Calu3 (cell line): ENCODE measurements at regions not wholly inside any gene's neighbourhood (a gene's known extent, or its start where the extent isn't known, plus 50 kb on each side); places are given as distances from the start of the nearest gene placed in this dataset.
"Not testable (repeated sequence)": the region's sequence is repeated elsewhere in the genome, so short reads cannot be mapped to it uniquely, and the experiment has no call there.

Experiments
- BruUV-seq: library from RNA; stranded (reverse); fragments of 400-500 nt; replicated peaks from 2 replicates; lab custom pipeline; 2021; lab: Mats Ljungman, UMichigan
- CTCF ChIA-PET: fragments of 300-600 bp; sonication (Branson Sonifier 250); formaldehyde crosslinking; loops from one replicate; lab custom pipeline; 2022; ENCODE audit warnings: antibody characterized with exemption; lab: Charles Lee
- DNase-seq: peaks from one replicate; pipeline ENCODE4 v3.0.0; 2022
- H3K27ac Mint-ChIP-seq: one replicate; pipeline ENCODE4 v1.8.0; 2022; ENCODE audit warnings: mixed read lengths; ENCODE audit not compliant: unreplicated experiment
- H3K27me3 Mint-ChIP-seq: one replicate; pipeline ENCODE4 v1.8.0; 2022; ENCODE audit warnings: mixed read lengths; ENCODE audit not compliant: unreplicated experiment
- H3K36me3 Mint-ChIP-seq: one replicate; pipeline ENCODE4 v1.8.0; 2022; ENCODE audit warnings: mild to moderate bottlenecking, moderate library complexity, mixed read lengths; ENCODE audit not compliant: insufficient read depth, unreplicated experiment
- H3K4me1 Mint-ChIP-seq: one replicate; pipeline ENCODE4 v1.8.0; 2022; ENCODE audit warnings: mild to moderate bottlenecking, low read depth, mixed read lengths; ENCODE audit not compliant: unreplicated experiment
- H3K4me3 Mint-ChIP-seq: one replicate; pipeline ENCODE4 v1.8.0; 2022; ENCODE audit warnings: mild to moderate bottlenecking, low read depth, moderate library complexity, mixed read lengths; ENCODE audit not compliant: unreplicated experiment
- H3K9me3 Mint-ChIP-seq: one replicate; pipeline ENCODE4 v1.8.0; 2022; ENCODE audit warnings: low read depth, mixed read lengths; ENCODE audit not compliant: unreplicated experiment
- intact Hi-C: fragments of 100-400 bp; cut with micrococcal nuclease; formaldehyde crosslinking; loops from one replicate; pipeline ENCODE4 v1.10.0; 2022; ENCODE audit not compliant: unreplicated experiment
- TF ChIP-seq, protein P1 (sequence below): fragments of 200-600 bp; IDR thresholded peaks from one replicate; pipeline ENCODE4 v1.8.0; 2022; ENCODE audit warnings: antibody characterized with exemption; ENCODE audit not compliant: unreplicated experiment

DNA sequence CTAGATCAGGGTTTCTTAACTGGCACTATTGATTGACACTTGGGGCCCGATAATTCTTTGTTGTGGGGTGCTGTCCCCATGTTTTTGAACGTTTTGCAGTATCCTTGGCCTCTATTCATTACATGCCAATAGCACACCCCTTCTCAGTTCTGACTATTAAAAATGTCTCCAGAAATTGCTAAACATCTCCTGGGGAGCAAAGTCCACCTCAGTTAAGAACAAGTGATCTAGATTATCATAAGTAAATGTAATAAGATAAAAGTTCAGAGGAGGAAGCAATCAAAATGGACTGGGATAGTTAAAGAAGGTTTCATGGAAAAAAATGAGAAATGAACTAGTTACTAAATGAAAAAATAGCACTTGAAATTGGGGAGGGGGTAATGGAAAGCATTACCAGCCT is 98.1 kb upstream of the MIR17HG start:
- intact Hi-C loops, result loop anchor here (2.0 to 10.0 kb wide), 3 partner anchors 87 to 172 kb away; no protein-coding TSS in a partner anchor
- Mint-ChIP-seq H3K36me3 (peaks cover 4% of the 10 kb centered on the region), H3K9me3 (no peaks in the 10 kb centered on the region), H3K27ac (no peak overlapping the region), H3K27me3 (no peaks in the 10 kb centered on the region), H3K4me3 (no peak overlapping the region), H3K4me1 (no peaks in the 10 kb centered on the region)
- CTCF ChIA-PET, result no interaction called here
- no peak for DNase-seq
- no TSS peak for BruUV-seq
- TF ChIP-seq, protein P1, sequence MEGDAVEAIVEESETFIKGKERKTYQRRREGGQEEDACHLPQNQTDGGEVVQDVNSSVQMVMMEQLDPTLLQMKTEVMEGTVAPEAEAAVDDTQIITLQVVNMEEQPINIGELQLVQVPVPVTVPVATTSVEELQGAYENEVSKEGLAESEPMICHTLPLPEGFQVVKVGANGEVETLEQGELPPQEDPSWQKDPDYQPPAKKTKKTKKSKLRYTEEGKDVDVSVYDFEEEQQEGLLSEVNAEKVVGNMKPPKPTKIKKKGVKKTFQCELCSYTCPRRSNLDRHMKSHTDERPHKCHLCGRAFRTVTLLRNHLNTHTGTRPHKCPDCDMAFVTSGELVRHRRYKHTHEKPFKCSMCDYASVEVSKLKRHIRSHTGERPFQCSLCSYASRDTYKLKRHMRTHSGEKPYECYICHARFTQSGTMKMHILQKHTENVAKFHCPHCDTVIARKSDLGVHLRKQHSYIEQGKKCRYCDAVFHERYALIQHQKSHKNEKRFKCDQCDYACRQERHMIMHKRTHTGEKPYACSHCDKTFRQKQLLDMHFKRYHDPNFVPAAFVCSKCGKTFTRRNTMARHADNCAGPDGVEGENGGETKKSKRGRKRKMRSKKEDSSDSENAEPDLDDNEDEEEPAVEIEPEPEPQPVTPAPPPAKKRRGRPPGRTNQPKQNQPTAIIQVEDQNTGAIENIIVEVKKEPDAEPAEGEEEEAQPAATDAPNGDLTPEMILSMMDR, result no peak

DNA sequence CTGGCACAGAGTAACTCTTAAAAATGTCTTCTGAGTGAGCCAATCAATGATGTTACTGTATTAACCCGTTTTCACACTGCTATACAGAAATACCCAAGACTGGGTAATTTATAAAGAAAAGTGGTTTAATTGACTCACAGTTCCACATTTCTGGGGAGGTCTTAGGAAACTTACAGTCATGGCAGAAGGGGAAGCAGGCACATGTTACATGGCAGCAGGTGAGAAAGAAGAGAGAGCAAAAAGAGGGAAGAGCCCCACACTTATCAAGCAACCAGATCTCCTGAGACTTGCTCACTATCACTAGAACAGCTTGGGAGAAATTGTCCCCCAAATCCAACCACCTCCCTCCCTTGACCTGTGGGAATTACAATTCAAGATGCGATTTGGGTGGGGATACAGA is 97.6 kb upstream of the MIR17HG start:
- BruUV-seq, result no TSS peak
- Mint-ChIP-seq H3K27ac (no peak overlapping the region), H3K36me3 (peaks cover 4% of the 10 kb centered on the region), H3K4me3 (no peak overlapping the region), H3K9me3 (no peaks in the 10 kb centered on the region), H3K4me1 (no peaks in the 10 kb centered on the region), H3K27me3 (no peaks in the 10 kb centered on the region)
- TF ChIP-seq, protein P1, result no peak
- no peak for DNase-seq
- intact Hi-C loops, result loop anchor here (2.0 to 10.0 kb wide), 3 partner anchors 87 to 173 kb away; no protein-coding TSS in a partner anchor
- CTCF ChIA-PET, result no interaction called here

DNA sequence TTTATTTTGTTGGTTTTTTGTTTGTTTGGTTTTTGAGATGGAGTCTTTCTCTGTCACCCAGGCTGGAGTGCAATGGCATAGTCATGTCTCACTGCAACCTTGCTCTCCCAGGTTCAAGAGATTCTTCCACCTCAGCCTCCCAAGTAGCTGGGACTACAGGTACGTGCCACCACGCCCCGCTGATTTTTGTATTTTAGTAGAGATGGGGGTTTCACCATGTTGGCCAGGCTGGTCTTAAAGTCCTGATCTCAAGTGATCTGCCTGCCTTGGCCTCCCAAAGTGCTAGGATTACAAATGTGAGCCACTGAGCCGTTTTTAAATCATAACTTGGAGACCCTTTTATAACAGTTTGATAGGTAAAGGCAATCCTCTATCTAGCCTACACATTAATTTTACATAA is 95.9 kb upstream of the MIR17HG start:
- DNase-seq, H3K27me3 Mint-ChIP-seq, CTCF ChIA-PET, H3K9me3 Mint-ChIP-seq, BruUV-seq, H3K4me3 Mint-ChIP-seq, H3K4me1 Mint-ChIP-seq, H3K27ac Mint-ChIP-seq, intact Hi-C loops, H3K36me3 Mint-ChIP-seq: not testable (repeated sequence)

DNA sequence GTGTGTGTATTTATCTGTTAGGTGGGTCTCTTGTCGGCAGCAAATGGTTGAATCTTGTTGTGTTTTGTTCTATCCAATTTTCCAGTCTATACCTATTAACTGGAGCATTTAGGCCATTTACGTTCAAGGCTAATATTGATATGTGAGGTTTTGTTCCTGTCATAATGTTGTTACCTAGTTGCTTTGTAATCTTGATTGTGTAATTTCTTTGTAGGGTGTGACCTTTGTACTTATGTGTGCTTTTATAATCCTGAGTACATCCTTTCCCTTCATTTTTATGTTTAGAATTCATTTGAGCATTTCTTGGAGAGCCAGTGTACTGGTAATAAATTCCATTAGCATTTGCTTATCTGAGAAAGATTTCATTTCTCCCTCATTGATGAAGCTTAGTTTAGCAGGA is 83.0 kb upstream of the MIR17HG start:
- no peaks in the 10 kb centered on the region for H3K27me3 Mint-ChIP-seq
- BruUV-seq, result no TSS peak
- no peaks in the 10 kb centered on the region for H3K36me3 Mint-ChIP-seq
- TF ChIP-seq, protein P1, result no peak
- H3K4me3 Mint-ChIP-seq, result no peak overlapping the region
- CTCF ChIA-PET, result no interaction called here
- H3K4me1 Mint-ChIP-seq, result no peaks in the 10 kb centered on the region
- no peaks in the 10 kb centered on the region for H3K9me3 Mint-ChIP-seq
- no peak for DNase-seq
- no peak overlapping the region for H3K27ac Mint-ChIP-seq
- intact Hi-C loops, result no loop called here

DNA sequence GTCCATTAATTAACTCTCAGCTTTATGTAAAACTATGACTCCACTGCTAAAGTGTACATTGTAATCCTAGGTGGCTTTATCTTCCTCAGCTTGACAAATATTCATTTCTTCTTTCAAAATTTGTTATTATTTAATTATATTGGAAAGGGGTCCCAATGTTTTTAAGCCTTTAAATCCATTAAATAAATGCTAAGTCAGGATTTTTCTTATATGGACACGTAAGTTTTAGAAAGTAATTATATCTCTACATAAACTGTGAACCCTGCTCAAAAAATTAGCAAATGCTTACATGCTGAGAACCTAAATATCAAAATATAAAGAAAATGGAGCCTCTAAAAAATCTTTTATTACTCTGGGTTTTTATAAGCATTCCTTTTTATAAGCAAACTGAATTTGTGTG is 78.2 kb upstream of the MIR17HG start:
- CTCF ChIA-PET, result no interaction called here
- TF ChIP-seq, protein P1, result no peak
- intact Hi-C loops, result no loop called here
- Mint-ChIP-seq H3K27ac (no peak overlapping the region), H3K4me1 (no peaks in the 10 kb centered on the region), H3K4me3 (no peak overlapping the region), H3K9me3 (no peaks in the 10 kb centered on the region), H3K36me3 (no peaks in the 10 kb centered on the region), H3K27me3 (no peaks in the 10 kb centered on the region)
- BruUV-seq, result no TSS peak
- DNase-seq, result no peak
